IPS DF 19.7 (cell line): ENCODE measurements at regions not wholly inside any gene's neighbourhood (a gene's known extent, or its start where the extent isn't known, plus 50 kb on each side); places are given as distances from the start of the nearest gene placed in this dataset.
"Not testable (repeated sequence)": the region's sequence is repeated elsewhere in the genome, so short reads cannot be mapped to it uniquely, and the experiment has no call there.

Source experiments
- DNase-seq: peaks from one replicate; pipeline ENCODE4 v3.0.0-alpha.2; 2013; ENCODE audit warnings: low read depth, low spot score

GRCh38 chr18:61676773-61677434, 215.9 kb downstream of the RNF152 start:
- no peak for DNase-seq

GRCh38 chr18:61669320-61669719, 223.5 kb downstream of the RNF152 start:
- DNase-seq: no peak

DNA sequence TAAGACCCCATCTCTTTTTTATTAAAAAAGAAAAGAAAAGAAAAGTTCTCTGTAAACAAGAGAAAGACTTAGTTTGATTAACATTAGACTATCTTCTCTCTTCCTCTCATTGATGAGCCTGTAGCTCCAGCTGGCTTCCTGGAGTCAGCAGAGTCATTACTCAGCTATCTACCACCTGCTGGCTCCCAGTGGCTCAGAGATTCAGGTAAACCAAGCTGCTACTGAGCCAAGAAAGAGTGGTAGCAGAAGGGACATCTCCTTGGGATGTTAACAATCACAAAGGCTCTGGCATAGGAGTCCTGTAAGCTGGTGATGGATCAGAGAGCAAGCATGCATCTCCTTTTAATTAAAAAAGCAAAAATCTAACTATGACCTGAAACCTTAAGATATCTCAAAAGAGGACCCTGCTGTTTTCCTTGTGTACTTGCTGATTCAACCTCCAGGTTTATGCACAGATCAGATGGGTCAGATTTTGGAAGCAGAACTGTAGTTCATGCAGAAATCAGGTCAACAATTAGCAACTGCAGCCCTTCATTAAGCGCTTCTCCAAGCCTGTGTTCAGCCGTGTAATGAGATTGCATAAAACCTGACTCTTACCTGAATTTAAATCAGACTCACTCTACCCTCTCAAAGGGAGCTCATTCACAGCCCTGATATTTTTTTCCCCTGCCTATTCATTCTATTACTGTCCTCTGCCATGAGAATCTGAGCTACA, 225.8 kb downstream of the RNF152 start:
- peak; percentile 25 for DNase-seq

GRCh38 chr18:61664419-61665084, 228.3 kb downstream of the RNF152 start:
- DNase-seq: no peak

DNA sequence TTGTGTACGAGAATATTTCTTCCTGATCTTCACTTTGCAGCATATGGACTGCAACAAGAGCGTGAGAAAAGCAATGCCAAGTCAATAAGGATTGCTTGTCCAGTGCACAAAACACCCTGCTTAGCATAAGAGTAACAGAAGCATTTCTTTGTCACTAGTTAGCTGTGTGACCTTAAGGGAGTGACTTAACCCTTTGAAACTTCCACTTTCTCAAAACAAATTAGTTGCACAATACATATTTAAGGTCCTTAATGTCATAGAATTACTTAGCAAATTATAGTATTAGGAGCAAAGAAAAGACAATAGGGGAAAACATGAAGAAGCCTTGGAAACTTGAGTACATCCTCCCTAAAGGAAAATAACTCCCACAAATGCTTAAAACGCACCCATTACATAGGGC, 230.1 kb downstream of the RNF152 start:
- DNase-seq: no peak

DNA sequence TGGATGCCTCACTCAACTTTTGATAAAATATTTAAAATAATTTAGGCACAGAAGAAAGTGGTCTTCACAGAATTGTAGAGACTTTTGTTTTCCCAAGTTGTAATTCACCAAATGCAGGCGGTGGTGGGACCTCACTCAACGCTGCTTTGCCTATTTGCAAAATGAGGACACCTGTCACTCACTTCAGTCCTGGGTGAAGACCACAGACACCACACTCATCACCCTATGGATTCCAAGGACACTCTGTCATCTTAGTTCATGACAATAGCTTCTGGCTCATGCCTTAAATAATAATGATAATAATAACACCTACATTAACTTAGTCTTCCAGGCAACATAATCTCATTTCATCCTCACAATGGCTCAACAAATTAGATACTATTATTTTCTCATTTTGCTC, 234.4 kb downstream of the RNF152 start:
- DNase-seq: no peak

- no peak for DNase-seq
These were observed 235.6 kb downstream of the RNF152 start for GRCh38 chr18:61657066-61657732.

- DNase-seq: no peak
These were observed 237.2 kb downstream of the RNF152 start for GRCh38 chr18:61655630-61656029.

DNA sequence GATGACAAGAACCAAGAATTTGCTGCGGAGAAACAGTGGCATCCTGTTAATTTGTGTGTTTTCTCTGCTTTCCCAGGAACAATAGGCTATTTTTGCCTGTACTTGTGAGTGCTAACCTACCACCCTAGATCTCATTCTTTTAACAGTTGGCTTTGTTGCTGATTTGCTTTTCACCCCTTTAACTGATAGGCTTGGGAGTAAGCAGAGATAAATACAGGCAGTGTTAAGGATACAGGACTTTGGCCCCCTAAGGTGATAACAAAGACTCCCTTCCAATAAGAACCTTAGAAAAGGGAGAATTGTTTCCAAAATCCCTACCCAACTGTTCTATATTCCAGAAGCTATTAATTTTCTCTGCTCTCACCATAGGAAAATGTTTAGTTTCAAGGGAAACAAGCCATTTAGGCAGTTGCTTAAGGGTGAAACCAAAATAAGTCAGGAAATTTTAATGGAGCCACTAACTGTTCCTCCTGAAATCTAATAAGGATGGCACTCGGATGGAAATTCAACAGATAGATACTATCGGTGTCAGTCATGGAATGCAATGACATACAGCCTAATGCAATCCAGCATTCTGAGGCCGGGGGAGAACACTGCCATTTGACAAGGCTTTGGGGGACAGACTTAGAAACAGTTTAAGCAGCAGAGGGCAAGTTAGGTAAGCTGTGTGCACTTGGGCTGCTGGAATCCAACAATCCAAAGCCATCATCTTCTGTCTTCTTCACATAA, 238.8 kb downstream of the RNF152 start:
- no peak for DNase-seq

GRCh38 chr18:61651880-61652268, 240.9 kb downstream of the RNF152 start:
- DNase-seq: no peak

GRCh38 chr18:61651145-61651879, 241.5 kb downstream of the RNF152 start:
- DNase-seq: no peak

GRCh38 chr18:61643884-61644647, 248.7 kb downstream of the RNF152 start:
- no peak for DNase-seq

DNA sequence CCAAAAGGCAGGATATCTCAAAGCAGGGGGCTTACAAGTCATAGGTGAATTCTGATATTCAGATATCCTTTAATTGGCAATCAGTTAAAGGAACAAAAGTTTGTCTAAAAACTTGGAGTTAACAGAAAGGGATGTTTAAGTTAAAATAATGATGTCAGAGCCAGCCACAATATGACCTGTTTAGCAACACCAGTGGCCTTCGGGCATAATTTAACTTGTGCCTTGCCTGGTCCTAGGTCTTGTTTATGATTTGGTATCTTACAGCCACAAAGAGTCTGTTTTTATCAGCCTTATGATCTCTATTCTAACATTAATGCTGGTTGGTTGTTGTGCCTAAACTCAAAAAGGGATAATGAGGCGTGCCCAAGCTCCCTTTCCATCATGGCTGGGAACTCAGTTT, 252.9 kb downstream of the RNF152 start:
- no peak for DNase-seq

DNA sequence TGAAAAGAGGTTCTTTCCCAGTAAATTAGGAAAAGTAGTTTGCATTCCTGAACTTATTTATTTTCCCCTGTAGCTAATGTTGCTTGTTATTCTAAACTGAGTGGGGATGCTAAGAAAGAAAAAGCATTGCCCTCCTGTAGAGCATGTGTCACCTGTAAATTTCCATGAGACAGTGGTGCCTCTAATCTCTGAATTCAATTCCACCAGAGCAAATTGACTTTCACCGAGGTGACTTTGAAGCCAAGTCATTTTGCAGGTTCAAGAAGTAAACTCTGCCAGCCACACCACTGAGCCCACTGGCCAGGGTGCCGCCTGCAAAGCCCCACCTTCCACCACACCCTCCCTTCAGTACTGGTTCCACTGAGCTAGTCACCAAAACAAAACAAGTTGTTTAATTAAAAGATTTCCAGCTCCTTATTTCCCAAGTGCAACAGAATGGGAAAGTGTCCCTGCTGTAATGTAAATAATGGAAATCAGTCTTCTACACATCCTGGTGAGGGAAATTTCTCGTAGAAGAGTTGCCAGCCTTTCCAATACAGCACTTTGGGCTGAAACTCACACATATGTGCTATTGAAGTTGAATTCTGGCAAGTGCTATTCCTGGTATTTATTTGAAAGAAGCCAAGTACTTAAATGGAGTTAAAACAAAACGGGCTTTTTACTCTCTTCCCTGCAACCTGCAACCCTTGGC, 254.8 kb downstream of the RNF152 start:
- peak; percentile 74 for DNase-seq

DNA sequence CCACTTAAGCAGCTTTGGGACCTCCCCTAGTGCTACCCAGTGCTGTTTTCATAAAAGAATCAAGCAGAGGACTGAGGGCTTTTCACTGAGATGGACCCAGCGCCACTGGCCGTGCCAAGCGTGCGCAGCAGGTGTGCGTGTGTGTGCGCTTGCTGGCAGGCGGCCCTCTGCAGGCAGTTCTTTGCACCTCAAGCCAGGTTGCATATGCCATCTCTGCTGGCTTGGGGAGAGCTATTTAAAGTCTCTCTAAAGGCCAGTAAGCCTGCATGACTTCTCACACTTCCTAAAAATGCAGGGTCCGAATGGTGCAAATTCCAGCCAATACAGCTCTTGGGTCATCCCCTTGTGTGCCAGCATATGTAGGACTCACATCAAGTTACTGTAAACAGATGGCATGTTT, 255.5 kb downstream of the RNF152 start:
- peak; percentile 38 for DNase-seq

DNA sequence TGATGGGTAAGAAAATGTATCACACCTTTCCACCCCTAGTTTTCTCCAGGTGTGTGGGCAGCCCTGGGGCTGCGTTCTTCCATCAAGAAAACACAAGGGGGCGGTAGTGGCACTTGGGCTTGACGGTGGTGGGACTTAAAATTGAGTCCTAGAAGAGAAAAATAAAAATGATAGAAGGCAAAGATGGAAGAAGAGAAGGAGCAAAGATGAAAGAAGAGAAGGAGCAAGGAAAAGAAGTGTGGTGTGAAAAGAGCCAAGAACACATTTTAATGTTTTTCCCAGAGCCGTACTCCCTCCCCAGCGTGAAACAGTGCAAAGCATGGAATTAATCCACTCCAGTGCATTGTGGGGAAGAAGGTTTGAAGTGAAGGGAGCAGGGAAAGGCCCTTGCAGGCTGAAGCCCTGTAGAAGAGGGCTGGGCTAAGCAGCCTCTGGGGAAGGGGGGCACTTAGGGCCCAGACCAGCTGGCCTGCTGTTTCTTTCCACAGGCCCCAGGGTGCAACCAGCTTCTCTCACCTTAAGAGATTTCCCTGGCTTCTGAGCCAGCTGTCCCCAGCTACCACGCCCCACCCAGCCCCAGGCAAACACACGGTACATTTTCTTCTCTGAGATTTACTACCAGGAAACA, 256.8 kb downstream of the RNF152 start:
- no peak for DNase-seq

DNA sequence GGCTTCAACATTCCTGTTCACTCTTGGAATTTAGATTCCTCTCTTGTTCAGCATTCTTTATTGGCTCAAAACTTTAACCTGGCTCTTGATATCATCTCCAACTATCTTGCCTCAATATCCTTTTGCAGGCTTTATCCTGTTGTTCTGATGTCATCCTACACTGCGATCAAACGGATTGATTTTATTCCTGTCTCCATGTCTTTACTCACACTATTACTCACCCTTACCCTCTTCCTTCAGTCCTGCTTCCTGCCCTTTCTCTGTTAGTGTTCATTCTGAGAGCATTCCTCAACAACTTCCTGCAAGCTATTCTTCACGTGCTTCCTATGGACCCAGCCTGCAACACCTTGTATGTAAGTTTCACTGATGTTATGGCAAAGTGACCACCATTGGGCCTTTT, 264.7 kb downstream of the RNF152 start:
- DNase-seq: no peak

- DNase-seq: not testable (repeated sequence)
These were observed 268.2 kb downstream of the RNF152 start for GRCh38 chr18:61624631-61625030.

DNA sequence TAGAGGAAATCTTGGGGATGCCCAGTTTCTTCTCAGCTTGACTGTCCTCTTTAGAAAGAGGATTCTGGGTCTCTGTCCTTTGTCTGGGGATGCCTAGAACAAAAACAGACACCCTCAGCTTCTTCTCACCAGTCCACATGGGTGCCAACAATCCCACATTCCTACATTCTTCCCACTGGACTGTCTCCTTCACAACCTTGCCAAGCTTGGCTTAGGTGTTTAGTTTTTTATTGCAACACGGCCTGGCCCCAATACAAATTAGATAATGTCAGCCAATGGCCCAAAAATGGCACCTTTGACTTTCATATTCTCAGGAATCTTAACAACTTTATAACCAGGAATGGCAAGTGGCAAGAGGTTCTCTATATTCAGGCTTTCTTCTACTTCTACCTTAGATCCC, 273.0 kb downstream of the RNF152 start:
- no peak for DNase-seq
